B cell (primary cell): ENCODE measurements at regions not wholly inside any gene's neighbourhood (a gene's known extent, or its start where the extent isn't known, plus 50 kb on each side); places are given as distances from the start of the nearest gene placed in this dataset.

Source experiments
- ATAC-seq: fragments of 200-7000 bp; cut with Tn5 transposase; one replicate; pipeline ENCODE4 v1.10.0; 2021; ENCODE audit warnings: low read depth, mild to moderate bottlenecking, moderate number of reproducible peaks, moderate library complexity
- CTCF ChIA-PET: fragments of 350-600 bp; sonication (Branson Sonifier 250); formaldehyde crosslinking; loops from one replicate; lab custom pipeline; 2021; ENCODE audit warnings: antibody characterized with exemption, inconsistent platforms; lab: Charles Lee
- POLR2A ChIA-PET: fragments of 350-600 bp; sonication (Branson Sonifier 250); formaldehyde crosslinking; loops from one replicate; lab custom pipeline; 2021; ENCODE audit warnings: antibody characterized with exemption; lab: Charles Lee
- DNase-seq: peaks from one replicate; pipeline ENCODE4 v3.0.0; 2013
- H2AFZ ChIP-seq: 2 replicates; pipeline ENCODE4 v1.6.1; 2012; ENCODE audit warnings: mild to moderate bottlenecking, low read depth, low read length; ENCODE audit not compliant: insufficient read depth, poor library complexity, severe bottlenecking
- H3K27ac ChIP-seq, 2 donors: 1 replicate in 1 of 2; 2 replicates in 1 of 2; pipeline ENCODE4 v1.5.1; 2012 to 2013; ENCODE audit warnings: low read length in 2 of 2, mild to moderate bottlenecking in 2 of 2, moderate library complexity in 1 of 2
- H3K27me3 ChIP-seq, 4 experiments: fragments of 200-600 bp in 1 of 4; sonication (generic) in 1 of 4; replicated peaks in 1 of 4; 1 replicate in 2 of 4; 2 replicates in 2 of 4; pipeline versions ENCODE4 v1.6.1 to v1.7.0; 2013 to 2016; ENCODE audit warnings: low read length in 3 of 4, mild to moderate bottlenecking in 2 of 4, mixed read lengths in 1 of 4, moderate library complexity in 1 of 4; ENCODE audit not compliant: insufficient read depth in 4 of 4, control insufficient read depth in 3 of 4; ENCODE audit errors: control extremely low read depth in 1 of 4
- H3K36me3 ChIP-seq, 2 experiments: replicated peaks in 1 of 2; 1 replicate in 1 of 2; 2 replicates in 1 of 2; pipeline versions ENCODE4 v1.6.1 to v1.7.1; 2013; ENCODE audit warnings: low read length in 1 of 2; ENCODE audit not compliant: insufficient read depth in 2 of 2, control insufficient read depth in 1 of 2; ENCODE audit errors: control extremely low read depth in 1 of 2, extremely low read depth in 1 of 2
- H3K4me1 ChIP-seq, 2 donors: fragments of 200-600 bp in 1 of 2; sonication (generic) in 1 of 2; 1 replicate in 1 of 2; 2 replicates in 1 of 2; pipeline versions ENCODE4 v1.5.1 to v1.6.1; 2013 to 2017; ENCODE audit warnings: low read length in 2 of 2; ENCODE audit not compliant: control insufficient read depth in 2 of 2, insufficient read depth in 2 of 2
- H3K4me2 ChIP-seq: replicated peaks from 2 replicates; pipeline ENCODE3; 2012; ENCODE audit warnings: mild to moderate bottlenecking, low read depth, low read length; ENCODE audit not compliant: poor library complexity, severe bottlenecking
- H3K4me3 ChIP-seq, 5 experiments: fragments of 200-600 bp in 1 of 5; sonication (generic) in 1 of 5; 1 replicate in 3 of 5; 2 replicates in 2 of 5; pipeline versions ENCODE4 v1.5.1 to v1.7.0; 2011 to 2016; ENCODE audit warnings: low read length in 4 of 5, mild to moderate bottlenecking in 4 of 5, low read depth in 2 of 5, control low read depth in 1 of 5, moderate library complexity in 1 of 5; ENCODE audit not compliant: insufficient read depth in 1 of 5; ENCODE audit errors: control extremely low read depth in 1 of 5, extremely low read depth in 1 of 5
- H3K79me2 ChIP-seq: fragments of 200-600 bp; sonication (generic); one replicate; pipeline ENCODE4 v1.6.0; 2016; ENCODE audit warnings: low read length; ENCODE audit not compliant: control insufficient read depth, insufficient read depth
- H3K9ac ChIP-seq: fragments of 200-600 bp; sonication (generic); 2 replicates; pipeline ENCODE4 v1.6.1; 2017; ENCODE audit warnings: mild to moderate bottlenecking, low read length, moderate library complexity
- H3K9me3 ChIP-seq, 3 donors: one replicate each; pipeline versions ENCODE4 v1.6.1 to v1.7.1; 2013; ENCODE audit warnings: low read length in 2 of 3; ENCODE audit not compliant: control insufficient read depth in 2 of 3, insufficient read depth in 1 of 3; ENCODE audit errors: control extremely low read depth in 1 of 3
- H4K20me1 ChIP-seq: 2 replicates; pipeline ENCODE4 v1.6.0; 2012; ENCODE audit warnings: mild to moderate bottlenecking, low read length; ENCODE audit not compliant: insufficient read depth, control insufficient read depth, poor library complexity, severe bottlenecking
- H3K27ac Mint-ChIP-seq: one replicate; pipeline ENCODE4 v1.8.0; 2021; ENCODE audit warnings: mixed read lengths
- H3K27me3 Mint-ChIP-seq: one replicate; pipeline ENCODE4 v1.8.0; 2021; ENCODE audit warnings: mixed read lengths
- H3K4me1 Mint-ChIP-seq: one replicate; pipeline ENCODE4 v1.8.0; 2021; ENCODE audit warnings: mixed read lengths
- H3K4me3 Mint-ChIP-seq: one replicate; pipeline ENCODE4 v1.8.0; 2021; ENCODE audit warnings: mixed read lengths
- H3K9me3 Mint-ChIP-seq: one replicate; pipeline ENCODE4 v1.8.0; 2022; ENCODE audit warnings: mixed read lengths; ENCODE audit not compliant: insufficient read depth
- EZH2 ChIP-seq: IDR thresholded peaks from 2 replicates; pipeline ENCODE4 v1.6.1; 2012; ENCODE audit warnings: borderline replicate concordance, low read depth, mild to moderate bottlenecking, moderate library complexity, low read length; ENCODE audit not compliant: insufficient read depth, poor library complexity, severe bottlenecking
- WGBS: methylation state at CpG from one replicate; pipeline ENCODE4 v1.1.5; 2013; ENCODE audit warnings: missing lambda C conversion rate; ENCODE audit not compliant: insufficient coverage; 5-methylcytosine and 5-hydroxymethylcytosine counted together
- intact Hi-C: fragments of 100-400 bp; cut with micrococcal nuclease; formaldehyde crosslinking; loops from one replicate; pipeline ENCODE4 v1.10.0; 2022
- TF ChIP-seq, protein P1 (sequence below): fragments of 200-600 bp; IDR thresholded peaks from one replicate; pipeline ENCODE4 v1.8.0; 2022; ENCODE audit warnings: antibody characterized with exemption, mild to moderate bottlenecking

- Histone ChIP-seq H3K27me3 (no peaks in the 10 kb centered on the region), H4K20me1 (no peaks in the 10 kb centered on the region), H3K9ac (no peak overlapping the region), H3K4me3 (no peak overlapping the region), H2AFZ (no peak overlapping the region), H3K79me2 (no peaks in the 10 kb centered on the region), H3K36me3 (no peaks in the 10 kb centered on the region), H3K9me3 (no peaks in the 10 kb centered on the region), H3K4me2 (no peak overlapping the region), H3K4me1 (no peaks in the 10 kb centered on the region), H3K27ac (no peak overlapping the region)
- TF ChIP-seq, protein P1, sequence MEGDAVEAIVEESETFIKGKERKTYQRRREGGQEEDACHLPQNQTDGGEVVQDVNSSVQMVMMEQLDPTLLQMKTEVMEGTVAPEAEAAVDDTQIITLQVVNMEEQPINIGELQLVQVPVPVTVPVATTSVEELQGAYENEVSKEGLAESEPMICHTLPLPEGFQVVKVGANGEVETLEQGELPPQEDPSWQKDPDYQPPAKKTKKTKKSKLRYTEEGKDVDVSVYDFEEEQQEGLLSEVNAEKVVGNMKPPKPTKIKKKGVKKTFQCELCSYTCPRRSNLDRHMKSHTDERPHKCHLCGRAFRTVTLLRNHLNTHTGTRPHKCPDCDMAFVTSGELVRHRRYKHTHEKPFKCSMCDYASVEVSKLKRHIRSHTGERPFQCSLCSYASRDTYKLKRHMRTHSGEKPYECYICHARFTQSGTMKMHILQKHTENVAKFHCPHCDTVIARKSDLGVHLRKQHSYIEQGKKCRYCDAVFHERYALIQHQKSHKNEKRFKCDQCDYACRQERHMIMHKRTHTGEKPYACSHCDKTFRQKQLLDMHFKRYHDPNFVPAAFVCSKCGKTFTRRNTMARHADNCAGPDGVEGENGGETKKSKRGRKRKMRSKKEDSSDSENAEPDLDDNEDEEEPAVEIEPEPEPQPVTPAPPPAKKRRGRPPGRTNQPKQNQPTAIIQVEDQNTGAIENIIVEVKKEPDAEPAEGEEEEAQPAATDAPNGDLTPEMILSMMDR = no peak
- TF ChIP-seq EZH2 = no peak
- WGBS = no CpG with 5 or more reads among the region's 2 CpGs
- ChIA-PET POLR2A (no interaction called here), CTCF (no interaction called here)
- Mint-ChIP-seq H3K9me3 (no peaks in the 10 kb centered on the region), H3K4me3 (no peak overlapping the region), H3K27me3 (peaks cover 26% of the 10 kb centered on the region), H3K27ac (no peak overlapping the region), H3K4me1 (no peaks in the 10 kb centered on the region)
- DNase-seq (no peak), ATAC-seq (no peak)
- intact Hi-C loops = no loop called here
These were observed 257.5 kb downstream of the DMAC1 start for GRCh38 chr9:7542126-7542525.

GRCh38 chr9:7536310-7536939 lies 263.2 kb downstream of the DMAC1 start:
- H3K4me3 Mint-ChIP-seq = no peak overlapping the region
- Histone ChIP-seq H3K27me3 (peaks cover 0 to 3% (median 0%) of the 10 kb centered on the region in 4 experiments), H3K9ac (no peak overlapping the region), H3K36me3 (no peaks in the 10 kb centered on the region), H3K9me3 (no peaks in the 10 kb centered on the region), H3K79me2 (no peaks in the 10 kb centered on the region), H3K27ac (no peak overlapping the region), H3K4me2 (no peak overlapping the region), H3K4me1 (no peaks in the 10 kb centered on the region), H2AFZ (no peak overlapping the region), H4K20me1 (no peaks in the 10 kb centered on the region), H3K4me3 (no peak overlapping the region)
- H3K27ac Mint-ChIP-seq = no peak overlapping the region
- intact Hi-C loops = loop anchor here (5.0 kb wide), 1 partner anchor 484 kb away; no protein-coding TSS in a partner anchor
- WGBS = no CpG with 5 or more reads among the region's 4 CpGs
- TF ChIP-seq, protein P1 = peak; percentile 35
- no peak for TF ChIP-seq EZH2
- peaks cover 16% of the 10 kb centered on the region for H3K27me3 Mint-ChIP-seq
- CTCF ChIA-PET = no interaction called here
- ATAC-seq (no peak), DNase-seq (peak; percentile 16)
- POLR2A ChIA-PET = no interaction called here
- H3K4me1 Mint-ChIP-seq = no peaks in the 10 kb centered on the region
- no peaks in the 10 kb centered on the region for H3K9me3 Mint-ChIP-seq
